ENCODE measurements at regions not wholly inside any gene's neighbourhood (a gene's known extent, or its start where the extent isn't known, plus 50 kb on each side); places are given as distances from the start of the nearest gene placed in this dataset.
A peak's percentile ranks its signal among the peaks of the same experiment; 100 is the strongest.

- DNase-seq (ENCODE audit: low spot score), result no peak
Measured at GRCh38 chr2:5235701-5236100, 456.5 kb upstream of the SOX11 start.

- DNase-seq (ENCODE audit: low spot score), result no peak
Measured at GRCh38 chr2:5236249-5236648, 455.9 kb upstream of the SOX11 start.

- no peak for DNase-seq (ENCODE audit: low spot score)
Measured at GRCh38 chr2:5242751-5243150, 449.4 kb upstream of the SOX11 start.

- DNase-seq (ENCODE audit: low spot score), result peak; percentile 97
Measured at GRCh38 chr2:5250482-5250881, 441.7 kb upstream of the SOX11 start.

- DNase-seq (ENCODE audit: low spot score), result no peak
Measured at GRCh38 chr2:5253263-5253662, 438.9 kb upstream of the SOX11 start.

GRCh38 chr2:5254791-5255332 is 437.3 kb upstream of the SOX11 start:
- DNase-seq (ENCODE audit: low spot score), result no peak

- DNase-seq (ENCODE audit: low spot score), result no peak
Measured at GRCh38 chr2:5263291-5263690, 428.9 kb upstream of the SOX11 start.

GRCh38 chr2:5264361-5264760 is 427.8 kb upstream of the SOX11 start:
- no peak for DNase-seq (ENCODE audit: low spot score)

- DNase-seq (ENCODE audit: low spot score), result no peak
Measured at GRCh38 chr2:5285061-5285460, 407.1 kb upstream of the SOX11 start.

- DNase-seq (ENCODE audit: low spot score), result no peak
Measured at GRCh38 chr2:5285872-5286769, 406.1 kb upstream of the SOX11 start.

- no peak for DNase-seq (ENCODE audit: low spot score)
Measured at GRCh38 chr2:5287558-5288334, 404.4 kb upstream of the SOX11 start.

- DNase-seq (ENCODE audit: low spot score), result no peak
Measured at GRCh38 chr2:5290900-5291546, 401.2 kb upstream of the SOX11 start.

GRCh38 chr2:5304640-5305039 is 387.5 kb upstream of the SOX11 start:
- no peak for DNase-seq (ENCODE audit: low spot score)

- DNase-seq (ENCODE audit: low spot score), result no peak
Measured at GRCh38 chr2:5315041-5315440, 377.1 kb upstream of the SOX11 start.

GRCh38 chr2:5315512-5315911 is 376.7 kb upstream of the SOX11 start:
- DNase-seq (ENCODE audit: low spot score), result no peak

- DNase-seq (ENCODE audit: low spot score), result no peak
Measured at GRCh38 chr2:5316001-5316490, 376.1 kb upstream of the SOX11 start.

- no peak for DNase-seq (ENCODE audit: low spot score)
Measured at GRCh38 chr2:5319493-5319892, 372.7 kb upstream of the SOX11 start.

GRCh38 chr2:5322396-5322795 is 369.8 kb upstream of the SOX11 start:
- no peak for DNase-seq (ENCODE audit: low spot score)

- no peak for DNase-seq (ENCODE audit: low spot score)
Measured at GRCh38 chr2:5325523-5325922, 366.7 kb upstream of the SOX11 start.

- no peak for DNase-seq (ENCODE audit: low spot score)
Measured at GRCh38 chr2:5328826-5329225, 363.4 kb upstream of the SOX11 start.

- no peak for DNase-seq (ENCODE audit: low spot score)
Measured at GRCh38 chr2:5329763-5330162, 362.4 kb upstream of the SOX11 start.

- no peak for DNase-seq (ENCODE audit: low spot score)
Measured at GRCh38 chr2:5330961-5331360, 361.2 kb upstream of the SOX11 start.
